ENCODE measurements at regions not wholly inside any gene's neighbourhood (a gene's known extent, or its start where the extent isn't known, plus 50 kb on each side); places are given as distances from the start of the nearest gene placed in this dataset.

DNA sequence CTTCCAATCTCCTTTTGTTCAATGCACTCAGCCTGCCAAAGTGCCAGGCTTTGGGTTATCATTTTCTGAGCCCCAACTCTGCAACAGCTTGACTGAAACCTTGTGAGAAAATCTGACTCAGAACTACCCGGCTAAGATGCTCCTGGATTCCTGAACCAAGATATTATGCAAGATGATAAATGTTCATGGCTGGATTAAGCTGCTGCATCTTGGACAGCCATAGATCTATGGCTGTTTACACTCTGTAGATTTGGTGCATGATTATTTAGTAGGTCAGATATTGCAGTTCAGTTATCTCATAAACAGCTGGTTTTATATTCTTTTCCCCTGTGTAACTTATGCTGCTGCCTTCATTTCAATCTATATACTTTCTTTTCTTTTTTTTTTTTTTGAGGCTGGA lies 243.5 kb downstream of the GATA3 start:
- ATAC-seq (ENCODE audit: low FRiP score) (no peak), DNase-seq (ENCODE audit: low spot score) (no peak)
- TF ChIP-seq, protein P1, sequence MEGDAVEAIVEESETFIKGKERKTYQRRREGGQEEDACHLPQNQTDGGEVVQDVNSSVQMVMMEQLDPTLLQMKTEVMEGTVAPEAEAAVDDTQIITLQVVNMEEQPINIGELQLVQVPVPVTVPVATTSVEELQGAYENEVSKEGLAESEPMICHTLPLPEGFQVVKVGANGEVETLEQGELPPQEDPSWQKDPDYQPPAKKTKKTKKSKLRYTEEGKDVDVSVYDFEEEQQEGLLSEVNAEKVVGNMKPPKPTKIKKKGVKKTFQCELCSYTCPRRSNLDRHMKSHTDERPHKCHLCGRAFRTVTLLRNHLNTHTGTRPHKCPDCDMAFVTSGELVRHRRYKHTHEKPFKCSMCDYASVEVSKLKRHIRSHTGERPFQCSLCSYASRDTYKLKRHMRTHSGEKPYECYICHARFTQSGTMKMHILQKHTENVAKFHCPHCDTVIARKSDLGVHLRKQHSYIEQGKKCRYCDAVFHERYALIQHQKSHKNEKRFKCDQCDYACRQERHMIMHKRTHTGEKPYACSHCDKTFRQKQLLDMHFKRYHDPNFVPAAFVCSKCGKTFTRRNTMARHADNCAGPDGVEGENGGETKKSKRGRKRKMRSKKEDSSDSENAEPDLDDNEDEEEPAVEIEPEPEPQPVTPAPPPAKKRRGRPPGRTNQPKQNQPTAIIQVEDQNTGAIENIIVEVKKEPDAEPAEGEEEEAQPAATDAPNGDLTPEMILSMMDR (IDR thresholded peaks at IDR 0.05): no peak

DNA sequence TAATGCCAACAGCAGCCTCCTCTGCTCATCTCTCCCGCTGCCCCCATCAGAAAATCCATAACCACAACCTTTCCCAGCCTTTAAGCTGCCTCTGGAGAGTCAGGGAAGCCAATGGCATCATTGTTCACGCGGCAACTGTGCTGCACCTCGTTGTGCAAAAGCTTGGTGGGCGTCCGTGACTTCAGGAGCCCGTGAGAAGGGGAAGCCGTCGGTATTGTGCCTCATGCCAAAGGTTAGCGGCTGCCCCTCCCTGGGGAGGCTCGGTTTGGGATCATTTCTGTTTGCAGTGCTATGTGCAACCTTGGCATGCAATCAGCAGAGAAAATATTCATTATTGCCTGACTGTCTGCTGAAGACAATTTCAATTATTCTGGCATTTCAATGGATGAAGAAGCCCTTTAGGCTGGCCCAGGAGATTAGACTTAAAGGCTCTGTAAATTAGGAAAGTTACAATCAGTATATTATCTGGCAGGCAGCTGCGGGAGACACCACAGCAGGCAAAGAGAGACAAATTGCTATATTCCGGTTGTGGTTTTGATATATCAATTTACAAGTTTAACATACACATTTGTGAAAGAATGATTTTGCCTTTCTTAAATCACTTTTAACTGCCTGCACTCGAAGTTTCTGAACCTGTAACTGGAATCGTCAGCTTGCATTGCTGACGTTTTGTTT lies 244.5 kb downstream of the GATA3 start:
- no peak for DNase-seq (ENCODE audit: low spot score)
- no peak for ATAC-seq (ENCODE audit: low FRiP score)
- TF ChIP-seq, protein P1 (IDR thresholded peaks at IDR 0.05): no peak

DNA sequence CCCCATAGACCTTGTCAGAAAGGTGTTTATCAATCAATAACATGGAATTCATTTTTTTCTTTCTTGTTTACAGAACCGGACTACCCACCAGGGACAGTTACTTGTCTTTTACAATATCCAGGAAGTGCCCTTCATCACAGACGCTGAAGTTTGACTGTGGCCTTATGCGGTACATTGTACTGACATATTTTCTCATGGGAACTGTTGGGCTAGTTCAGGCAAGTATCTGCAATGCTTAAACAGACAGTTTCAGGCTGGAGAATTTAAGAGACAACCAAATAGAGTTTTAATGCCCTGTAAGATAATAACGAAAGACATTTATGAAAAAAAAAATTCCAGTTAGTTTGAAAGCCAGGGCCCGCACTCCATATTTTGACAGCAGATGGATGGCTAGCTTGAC lies 246.4 kb downstream of the GATA3 start:
- no peak for ATAC-seq (ENCODE audit: low FRiP score)
- TF ChIP-seq, protein P1 (IDR thresholded peaks at IDR 0.05): no peak
- DNase-seq (ENCODE audit: low spot score): no peak

DNA sequence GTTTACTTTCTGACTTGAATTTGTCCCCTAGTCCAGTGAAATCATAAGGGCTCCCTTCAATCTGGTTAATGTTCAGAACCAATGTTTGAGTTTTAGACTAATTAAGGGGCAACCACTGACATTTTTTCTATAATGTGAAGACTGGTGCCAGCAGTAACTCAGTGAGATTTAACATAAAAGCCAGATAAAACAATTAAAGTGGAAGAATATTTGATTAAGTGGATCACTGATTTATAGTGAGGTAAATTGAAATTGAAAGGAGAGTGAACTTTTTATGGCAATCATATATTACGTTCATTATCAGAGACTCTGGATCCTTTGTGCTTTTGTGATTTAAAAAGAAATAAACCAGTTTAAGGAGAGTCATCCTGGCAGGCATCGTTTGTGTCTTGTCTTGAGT lies 246.8 kb downstream of the GATA3 start:
- DNase-seq (ENCODE audit: low spot score) (no peak), ATAC-seq (ENCODE audit: low FRiP score) (no peak)
- TF ChIP-seq, protein P1 (IDR thresholded peaks at IDR 0.05): no peak

DNA sequence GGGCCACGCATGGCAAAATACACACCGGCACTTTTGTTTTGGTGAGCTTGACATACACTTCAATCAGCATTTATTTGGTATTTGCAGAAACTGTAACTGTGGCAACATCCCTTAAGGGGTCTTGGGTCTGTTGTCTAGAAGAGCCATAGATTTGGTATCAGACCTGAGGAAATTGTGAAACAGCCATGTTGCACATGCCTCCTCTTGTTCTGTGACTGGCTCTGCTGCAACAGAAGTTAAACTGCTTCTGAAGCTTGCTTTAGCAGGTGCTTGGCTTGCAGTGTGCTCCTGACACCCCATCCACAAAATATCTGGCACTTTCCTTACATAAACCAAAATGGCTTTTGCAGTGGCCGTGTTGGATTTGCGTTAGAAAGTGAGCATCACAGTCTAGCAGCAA lies 247.3 kb downstream of the GATA3 start:
- no peak for DNase-seq (ENCODE audit: low spot score)
- ATAC-seq (ENCODE audit: low FRiP score): no peak
- TF ChIP-seq, protein P1 (IDR thresholded peaks at IDR 0.05): no peak

DNA sequence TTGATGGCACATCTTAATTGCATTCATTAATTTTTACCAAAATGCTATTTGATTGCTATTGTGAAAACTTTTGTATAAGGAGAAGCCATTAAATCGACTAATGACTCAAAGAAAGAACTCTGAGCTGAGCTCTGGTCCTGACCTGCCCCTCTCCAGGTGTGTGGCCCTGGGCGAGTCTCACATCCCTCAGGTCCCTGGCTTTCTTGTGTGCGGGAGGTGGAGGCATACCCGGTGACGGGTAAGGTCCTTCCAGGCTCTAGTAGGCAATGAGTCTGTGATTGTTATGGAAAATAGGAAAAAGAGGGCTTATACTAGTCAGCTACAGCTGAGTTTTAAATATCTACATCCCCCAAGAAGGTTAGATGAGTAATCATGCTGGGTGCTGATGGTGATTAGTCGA lies 248.1 kb downstream of the GATA3 start:
- DNase-seq (ENCODE audit: low spot score): no peak
- TF ChIP-seq, protein P1 (IDR thresholded peaks at IDR 0.05): no peak
- no peak for ATAC-seq (ENCODE audit: low FRiP score)

DNA sequence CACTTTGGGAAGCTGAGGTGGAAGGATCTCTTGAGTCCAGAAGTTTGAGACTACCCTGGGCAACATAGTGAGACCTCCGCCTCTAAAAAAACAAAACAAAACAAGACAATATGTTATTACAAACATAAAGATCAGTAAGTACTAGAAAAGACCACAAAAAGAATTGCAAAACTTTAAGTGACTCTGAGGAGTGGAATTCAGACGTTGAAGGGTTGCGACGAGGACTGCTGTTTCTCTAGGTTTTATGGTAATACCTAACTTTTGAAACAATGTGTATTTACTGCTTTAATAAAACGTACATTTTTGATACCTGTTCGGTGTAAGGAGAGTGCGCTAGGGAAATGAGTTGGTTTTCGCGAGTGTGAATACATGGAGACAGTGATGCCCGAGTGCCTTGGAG lies 250.4 kb downstream of the GATA3 start:
- TF ChIP-seq, protein P1 (IDR thresholded peaks at IDR 0.05): no peak
- ATAC-seq (ENCODE audit: low FRiP score) (no peak), DNase-seq (ENCODE audit: low spot score) (no peak)
